Duodenal mucosa (tissue), 2 donors: ENCODE measurements at regions not wholly inside any gene's neighbourhood (a gene's known extent, or its start where the extent isn't known, plus 50 kb on each side); places are given as distances from the start of the nearest gene placed in this dataset.
"Not testable (repeated sequence)": the region's sequence is repeated elsewhere in the genome, so short reads cannot be mapped to it uniquely, and the experiment has no call there.

Source experiments
- H3K27ac ChIP-seq: one replicate; pipeline ENCODE4 v1.7.0; 2013; ENCODE audit warnings: low read depth, low read length
- H3K27me3 ChIP-seq, 2 donors: one replicate each; pipeline ENCODE4 v1.7.0; 2013; ENCODE audit warnings: low read length in 2 of 2, control low read depth in 1 of 2; ENCODE audit not compliant: insufficient read depth in 2 of 2, control insufficient read depth in 1 of 2
- H3K36me3 ChIP-seq, 2 donors: one replicate each; pipeline ENCODE4 v1.7.0; 2013; ENCODE audit warnings: low read length in 2 of 2, control low read depth in 1 of 2; ENCODE audit not compliant: insufficient read depth in 2 of 2, control insufficient read depth in 1 of 2
- H3K4me1 ChIP-seq, 2 donors: one replicate each; pipeline ENCODE4 v1.7.0; 2013; ENCODE audit warnings: low read length in 2 of 2, control low read depth in 1 of 2; ENCODE audit not compliant: insufficient read depth in 2 of 2, control insufficient read depth in 1 of 2
- H3K4me3 ChIP-seq, 2 donors: one replicate each; pipeline ENCODE4 v1.7.0; 2013; ENCODE audit warnings: low read length in 2 of 2, low read depth in 1 of 2
- H3K9ac ChIP-seq, 2 donors: one replicate each; pipeline ENCODE4 v1.7.0; 2013; ENCODE audit warnings: low read length in 2 of 2, low read depth in 1 of 2
- H3K9me3 ChIP-seq, 2 donors: one replicate each; pipeline ENCODE4 v1.7.0; 2013; ENCODE audit warnings: low read length in 2 of 2, control low read depth in 1 of 2; ENCODE audit not compliant: control insufficient read depth in 1 of 2

GRCh38 chr13:94795292-94795691 is 82.9 kb upstream of the SOX21 start:
- Histone ChIP-seq H3K4me1 (no peaks in the 10 kb centered on the region), H3K27ac (no peak overlapping the region), H3K9me3 (no peaks in the 10 kb centered on the region), H3K27me3 (no peaks in the 10 kb centered on the region), H3K9ac (no peak overlapping the region), H3K36me3 (no peaks in the 10 kb centered on the region), H3K4me3 (no peak overlapping the region)

DNA sequence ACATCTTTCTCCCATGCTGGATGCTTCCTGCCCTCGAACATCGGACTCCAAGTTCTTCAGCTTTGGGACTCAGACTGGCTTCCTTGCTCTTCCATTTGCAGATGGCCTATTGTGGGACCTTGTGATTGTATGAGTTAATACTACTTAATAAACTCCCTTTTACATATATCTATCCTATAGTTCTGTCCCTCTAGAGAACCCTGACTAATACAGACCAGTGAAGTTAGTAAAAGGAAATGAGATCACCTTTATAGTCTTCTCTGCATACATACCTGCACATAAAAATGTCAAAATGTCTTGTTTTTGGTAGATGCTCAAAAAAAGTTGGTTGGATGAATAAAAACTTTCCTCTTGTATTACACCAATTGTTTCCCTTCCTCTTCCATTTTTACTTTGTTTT is 73.9 kb upstream of the SOX21 start:
- not testable (repeated sequence) for H3K27me3 ChIP-seq, H3K4me1 ChIP-seq, H3K27ac ChIP-seq, H3K36me3 ChIP-seq, H3K4me3 ChIP-seq, H3K9ac ChIP-seq, H3K9me3 ChIP-seq

- Histone ChIP-seq H3K9me3 (no peaks in the 10 kb centered on the region), H3K36me3 (no peaks in the 10 kb centered on the region), H3K9ac (no peak overlapping the region), H3K4me1 (no peaks in the 10 kb centered on the region), H3K4me3 (no peak overlapping the region), H3K27me3 (no peaks in the 10 kb centered on the region), H3K27ac (no peak overlapping the region)
These were observed 71.7 kb upstream of the SOX21 start for GRCh38 chr13:94784066-94784465.

DNA sequence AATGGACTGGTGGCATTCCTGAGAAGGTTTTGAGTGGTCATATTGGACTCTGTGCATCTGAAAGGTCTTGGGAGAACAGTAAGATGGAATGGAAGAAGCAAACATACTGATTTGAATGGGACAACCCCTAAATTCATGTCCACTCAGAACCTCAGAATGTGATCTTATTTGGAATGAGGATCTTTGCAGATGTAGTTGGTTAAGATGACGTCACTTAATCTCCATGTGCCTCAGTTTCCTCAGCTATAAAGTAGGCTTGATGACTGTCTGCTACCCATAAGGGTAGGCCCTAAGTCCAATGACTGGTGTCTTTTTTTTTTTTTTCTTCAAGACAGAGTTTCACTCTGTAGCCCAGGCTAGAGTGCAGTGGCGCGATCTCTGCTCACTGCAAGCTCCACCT is 71.1 kb upstream of the SOX21 start:
- Histone ChIP-seq H3K4me3 (no peak overlapping the region), H3K27me3 (no peaks in the 10 kb centered on the region), H3K9ac (no peak overlapping the region), H3K36me3 (no peaks in the 10 kb centered on the region), H3K9me3 (no peaks in the 10 kb centered on the region), H3K4me1 (no peaks in the 10 kb centered on the region), H3K27ac (no peak overlapping the region)

- Histone ChIP-seq H3K9ac (no peak overlapping the region), H3K4me1 (no peaks in the 10 kb centered on the region), H3K36me3 (no peaks in the 10 kb centered on the region), H3K9me3 (no peaks in the 10 kb centered on the region), H3K27ac (no peak overlapping the region), H3K4me3 (no peak overlapping the region), H3K27me3 (no peaks in the 10 kb centered on the region)
These were observed 68.1 kb upstream of the SOX21 start for GRCh38 chr13:94780421-94780820.

GRCh38 chr13:94778986-94779385 is 66.6 kb upstream of the SOX21 start:
- Histone ChIP-seq H3K27ac (no peak overlapping the region), H3K27me3 (no peaks in the 10 kb centered on the region), H3K36me3 (no peaks in the 10 kb centered on the region), H3K9me3 (no peaks in the 10 kb centered on the region), H3K4me1 (no peaks in the 10 kb centered on the region), H3K9ac (no peak overlapping the region), H3K4me3 (no peak overlapping the region)

- Histone ChIP-seq H3K9ac (no peak overlapping the region), H3K9me3 (no peaks in the 10 kb centered on the region), H3K4me3 (no peak overlapping the region), H3K36me3 (no peaks in the 10 kb centered on the region), H3K27ac (no peak overlapping the region), H3K4me1 (no peaks in the 10 kb centered on the region), H3K27me3 (no peaks in the 10 kb centered on the region)
These were observed 66.2 kb upstream of the SOX21 start for GRCh38 chr13:94778585-94778984.

- no peak overlapping the region for H3K4me3 ChIP-seq
- no peak overlapping the region for H3K27ac ChIP-seq
- no peaks in the 10 kb centered on the region for H3K9me3 ChIP-seq
- no peaks in the 10 kb centered on the region for H3K4me1 ChIP-seq
- H3K27me3 ChIP-seq = no peaks in the 10 kb centered on the region
- H3K9ac ChIP-seq = no peak overlapping the region
- H3K36me3 ChIP-seq = no peaks in the 10 kb centered on the region
These were observed 64.6 kb upstream of the SOX21 start for GRCh38 chr13:94776956-94777355.

DNA sequence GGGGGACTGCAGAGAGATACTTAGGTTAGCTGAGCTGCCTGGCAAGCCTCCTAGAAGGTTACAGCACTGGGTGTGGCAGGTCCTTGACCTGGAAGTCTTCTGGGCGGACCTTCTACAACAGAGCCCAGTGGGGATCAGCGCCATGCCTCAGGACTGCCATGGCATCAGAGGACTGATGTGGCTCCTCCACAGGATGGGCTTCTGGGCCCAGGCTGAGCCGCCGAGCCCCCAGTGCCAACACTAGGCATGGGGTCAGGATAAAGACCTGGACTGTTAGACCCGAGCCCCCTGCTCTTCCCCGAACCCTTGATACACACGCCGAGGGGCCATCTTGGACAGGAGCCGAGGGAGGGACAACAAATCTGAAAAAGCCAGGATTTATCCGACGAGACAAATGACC is 64.0 kb upstream of the SOX21 start:
- no peaks in the 10 kb centered on the region for H3K4me1 ChIP-seq
- no peaks in the 10 kb centered on the region for H3K9me3 ChIP-seq
- no peaks in the 10 kb centered on the region for H3K36me3 ChIP-seq
- no peak overlapping the region for H3K9ac ChIP-seq
- no peak overlapping the region for H3K27ac ChIP-seq
- H3K27me3 ChIP-seq = no peaks in the 10 kb centered on the region
- no peak overlapping the region for H3K4me3 ChIP-seq

DNA sequence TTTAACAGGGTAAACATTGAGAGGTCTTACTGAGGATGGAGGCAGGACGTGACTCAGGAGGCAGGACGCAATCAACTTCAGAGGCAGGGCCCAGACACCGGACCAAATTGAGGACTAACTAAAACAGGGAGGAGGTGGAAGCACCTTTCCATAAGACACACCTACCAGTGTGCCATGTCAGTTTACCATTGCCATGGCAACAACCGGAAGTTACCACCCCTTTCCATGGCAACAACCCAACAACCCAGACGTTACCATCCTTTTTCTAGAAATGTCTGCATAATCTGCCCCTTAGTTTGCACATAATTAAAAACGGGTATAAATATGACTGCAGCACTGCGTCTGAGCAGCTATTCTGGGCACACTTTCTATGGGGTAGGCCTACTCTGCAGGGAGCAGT is 53.5 kb upstream of the SOX21 start:
- no peaks in the 10 kb centered on the region for H3K36me3 ChIP-seq
- H3K27me3 ChIP-seq = peaks cover 0 to 3% of the 10 kb centered on the region in 2 donors
- H3K9ac ChIP-seq = no peak overlapping the region
- no peaks in the 10 kb centered on the region for H3K4me1 ChIP-seq
- H3K4me3 ChIP-seq = no peak overlapping the region
- H3K9me3 ChIP-seq = no peaks in the 10 kb centered on the region
- H3K27ac ChIP-seq = no peak overlapping the region

GRCh38 chr13:94764576-94765321 is 52.4 kb upstream of the SOX21 start:
- Histone ChIP-seq H3K27me3 (peaks cover 0 to 3% of the 10 kb centered on the region in 2 donors), H3K4me1 (no peaks in the 10 kb centered on the region), H3K9me3 (no peaks in the 10 kb centered on the region), H3K9ac (no peak overlapping the region), H3K27ac (no peak overlapping the region), H3K36me3 (no peaks in the 10 kb centered on the region), H3K4me3 (no peak overlapping the region)
